ENCODE measurements at regions not wholly inside any gene's neighbourhood (a gene's known extent, or its start where the extent isn't known, plus 50 kb on each side); places are given as distances from the start of the nearest gene placed in this dataset.

DNA sequence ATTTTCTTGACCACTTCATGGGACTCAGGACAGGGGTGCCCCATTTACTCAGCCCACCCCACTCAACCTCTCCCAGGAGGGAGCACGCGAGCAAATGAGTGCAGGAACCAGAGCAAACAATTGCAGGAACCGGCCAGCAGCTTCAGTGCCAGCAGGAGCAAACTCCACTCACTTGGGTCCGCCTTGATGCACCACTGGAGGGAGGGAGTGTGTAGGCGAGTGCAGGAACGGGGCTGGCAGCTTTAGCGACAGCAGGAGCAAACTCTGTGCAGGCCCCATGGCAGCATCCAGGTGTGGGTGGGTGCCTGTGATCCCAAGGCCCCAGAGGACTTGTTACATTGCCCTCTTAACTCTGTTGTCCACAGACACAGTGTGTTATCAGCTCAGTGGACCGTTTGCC lies 1667.3 kb upstream of the CELF4 start:
- TF ChIP-seq CTCF (IDR thresholded peaks at IDR 0.05; ENCODE audit: low read length) (no peak), EZH2 (IDR thresholded peaks at IDR 0.05; ENCODE audit: borderline replicate concordance, low read length) (no peak)
